ENCODE measurements at regions not wholly inside any gene's neighbourhood (a gene's known extent, or its start where the extent isn't known, plus 50 kb on each side); places are given as distances from the start of the nearest gene placed in this dataset.

- TF ChIP-seq CTCF (IDR thresholded peaks at IDR 0.05) (no peak), POLR2A (IDR thresholded peaks at IDR 0.05) (no peak)
Observed at GRCh38 chr1:106380772-106381171, 675.7 kb upstream of the PRMT6 start.
